Chondrocyte (in vitro differentiated cells): ENCODE measurements at regions not wholly inside any gene's neighbourhood (a gene's known extent, or its start where the extent isn't known, plus 50 kb on each side); places are given as distances from the start of the nearest gene placed in this dataset.

Experiments used
- DNase-seq: peaks from one replicate; pipeline ENCODE4 v3.0.0; 2021; ENCODE audit warnings: mixed read lengths, low spot score
- H3K27ac Mint-ChIP-seq: one replicate; pipeline ENCODE4 v1.8.0; 2021; ENCODE audit warnings: mild to moderate bottlenecking, moderate library complexity, mixed read lengths; ENCODE audit not compliant: unreplicated experiment
- H3K27me3 Mint-ChIP-seq: 2 replicates; pipeline ENCODE4 v1.8.0; 2021; ENCODE audit warnings: low read depth, mixed read lengths
- H3K36me3 Mint-ChIP-seq: 2 replicates; pipeline ENCODE4 v1.8.0; 2021; ENCODE audit warnings: low read depth, mixed read lengths
- H3K4me1 Mint-ChIP-seq: 2 replicates; pipeline ENCODE4 v1.8.0; 2021; ENCODE audit warnings: low read depth, mild to moderate bottlenecking, mixed read lengths
- H3K4me3 Mint-ChIP-seq: one replicate; pipeline ENCODE4 v1.8.0; 2021; ENCODE audit warnings: mild to moderate bottlenecking, moderate library complexity, mixed read lengths; ENCODE audit not compliant: unreplicated experiment
- H3K9me3 Mint-ChIP-seq: 2 replicates; pipeline ENCODE4 v1.8.0; 2021; ENCODE audit warnings: low read depth, mixed read lengths
- TF ChIP-seq, protein P1 (sequence below): fragments of 200-600 bp; sonication (generic); IDR thresholded peaks from 2 replicates; pipeline ENCODE4 v1.5.0; 2021; ENCODE audit warnings: antibody characterized with exemption, mild to moderate bottlenecking, moderate library complexity

DNA sequence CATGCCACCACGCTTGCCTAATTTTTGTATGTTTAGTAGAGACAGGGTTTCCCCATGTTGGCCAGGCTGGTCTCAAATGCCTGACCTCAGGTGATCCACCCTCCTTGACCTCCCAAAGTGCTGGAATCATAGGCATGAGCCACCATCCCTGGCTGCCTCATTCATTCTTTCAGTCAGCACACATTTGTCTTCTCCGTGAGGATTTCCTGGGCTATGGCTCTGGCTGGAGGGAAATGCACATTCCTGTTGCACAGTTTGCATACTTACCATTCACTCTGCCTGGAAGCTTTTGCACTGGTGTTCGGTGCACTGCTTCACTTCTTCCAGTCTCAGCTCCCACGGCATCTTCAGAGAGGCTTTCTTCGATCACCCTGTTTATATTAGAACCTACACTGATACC, 267.8 kb downstream of the STIM2 start:
- no peak overlapping the region for H3K27ac Mint-ChIP-seq
- H3K4me3 Mint-ChIP-seq: no peak overlapping the region
- no peaks in the 10 kb centered on the region for H3K36me3 Mint-ChIP-seq
- no peaks in the 10 kb centered on the region for H3K27me3 Mint-ChIP-seq
- peaks cover 9% of the 10 kb centered on the region for H3K4me1 Mint-ChIP-seq
- no peak for DNase-seq
- TF ChIP-seq, protein P1, sequence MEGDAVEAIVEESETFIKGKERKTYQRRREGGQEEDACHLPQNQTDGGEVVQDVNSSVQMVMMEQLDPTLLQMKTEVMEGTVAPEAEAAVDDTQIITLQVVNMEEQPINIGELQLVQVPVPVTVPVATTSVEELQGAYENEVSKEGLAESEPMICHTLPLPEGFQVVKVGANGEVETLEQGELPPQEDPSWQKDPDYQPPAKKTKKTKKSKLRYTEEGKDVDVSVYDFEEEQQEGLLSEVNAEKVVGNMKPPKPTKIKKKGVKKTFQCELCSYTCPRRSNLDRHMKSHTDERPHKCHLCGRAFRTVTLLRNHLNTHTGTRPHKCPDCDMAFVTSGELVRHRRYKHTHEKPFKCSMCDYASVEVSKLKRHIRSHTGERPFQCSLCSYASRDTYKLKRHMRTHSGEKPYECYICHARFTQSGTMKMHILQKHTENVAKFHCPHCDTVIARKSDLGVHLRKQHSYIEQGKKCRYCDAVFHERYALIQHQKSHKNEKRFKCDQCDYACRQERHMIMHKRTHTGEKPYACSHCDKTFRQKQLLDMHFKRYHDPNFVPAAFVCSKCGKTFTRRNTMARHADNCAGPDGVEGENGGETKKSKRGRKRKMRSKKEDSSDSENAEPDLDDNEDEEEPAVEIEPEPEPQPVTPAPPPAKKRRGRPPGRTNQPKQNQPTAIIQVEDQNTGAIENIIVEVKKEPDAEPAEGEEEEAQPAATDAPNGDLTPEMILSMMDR: no peak
- H3K9me3 Mint-ChIP-seq: no peaks in the 10 kb centered on the region

DNA sequence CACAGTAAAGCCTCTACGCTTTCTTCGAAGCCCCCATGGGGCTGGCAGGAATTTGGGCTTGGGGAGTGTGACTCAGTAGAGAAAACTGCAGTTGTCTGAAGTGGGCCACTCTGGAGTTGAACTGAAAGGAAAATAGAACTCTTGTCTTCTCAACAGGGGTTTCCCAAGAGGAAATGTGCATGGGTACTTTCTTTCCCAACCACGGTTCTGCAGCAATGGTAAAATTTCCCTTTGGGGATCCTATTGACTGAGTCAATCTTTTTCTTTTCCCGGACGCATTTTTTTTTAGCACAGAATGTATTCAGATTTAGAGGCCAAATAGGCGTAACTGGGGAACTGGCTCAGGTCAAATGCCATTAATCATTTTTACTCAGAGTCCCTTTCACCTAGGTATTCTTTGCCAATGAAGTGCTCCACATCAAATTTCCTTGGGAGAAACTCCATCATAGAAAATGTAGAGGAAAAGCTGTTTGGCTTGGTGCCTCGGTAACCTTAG, 269.3 kb downstream of the STIM2 start:
- no peak for DNase-seq

DNA sequence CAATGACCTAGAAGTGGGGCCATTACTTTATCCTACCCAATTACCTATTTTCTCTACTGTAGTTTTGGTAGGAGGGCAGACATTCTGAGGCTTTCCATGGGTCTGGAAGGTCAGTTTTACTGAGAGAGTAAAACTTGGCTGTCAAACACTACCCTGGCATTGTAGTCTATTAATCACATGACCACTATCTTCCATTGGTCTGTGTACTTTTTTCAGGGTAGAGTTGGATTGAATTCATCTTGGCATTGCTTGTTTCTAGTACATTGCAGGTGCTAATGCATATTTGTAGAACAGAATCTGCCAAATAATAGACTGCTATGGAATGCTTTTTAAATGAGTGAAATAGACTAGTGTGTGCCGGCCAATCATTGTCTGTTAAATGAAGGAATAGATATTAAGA, 271.9 kb downstream of the STIM2 start:
- DNase-seq: no peak
- Mint-ChIP-seq H3K27ac (no peak overlapping the region), H3K9me3 (peaks cover 21% of the 10 kb centered on the region)

More for the DNA sequence above, 269.3 kb downstream of the STIM2 start:
- Mint-ChIP-seq H3K4me3 (no peak overlapping the region), H3K36me3 (no peaks in the 10 kb centered on the region), H3K9me3 (peaks cover 6% of the 10 kb centered on the region), H3K4me1 (peaks cover 9% of the 10 kb centered on the region), H3K27me3 (no peaks in the 10 kb centered on the region), H3K27ac (no peak overlapping the region)
- TF ChIP-seq, protein P1: no peak

DNA sequence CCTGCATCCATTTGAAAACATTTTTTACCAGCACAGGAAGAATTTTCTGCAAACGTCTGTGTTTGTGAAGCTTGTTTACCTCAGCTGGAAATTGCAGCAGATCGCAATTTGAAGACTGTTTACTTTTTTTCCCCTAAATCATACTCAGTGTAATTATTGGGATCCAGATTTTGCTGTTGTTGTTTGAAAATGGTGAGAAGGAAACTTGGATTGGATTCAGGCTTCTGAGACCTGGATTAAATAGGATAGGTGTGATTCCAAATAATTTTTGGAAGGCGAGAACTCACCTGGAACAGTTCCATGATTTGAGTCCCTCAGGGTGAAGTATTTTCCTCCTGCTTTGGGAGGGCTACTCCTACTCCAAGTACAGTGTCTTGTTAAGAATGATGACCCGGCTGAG, 279.8 kb downstream of the STIM2 start:
- Mint-ChIP-seq H3K4me1 (no peaks in the 10 kb centered on the region), H3K9me3 (peaks cover 14% of the 10 kb centered on the region), H3K4me3 (no peak overlapping the region), H3K27ac (no peak overlapping the region), H3K27me3 (peaks cover 5% of the 10 kb centered on the region), H3K36me3 (peaks cover 2% of the 10 kb centered on the region)
- no peak for DNase-seq
- TF ChIP-seq, protein P1: no peak

More for the DNA sequence above, 271.9 kb downstream of the STIM2 start:
- H3K27me3 Mint-ChIP-seq: peaks cover 5% of the 10 kb centered on the region
- no peak overlapping the region for H3K4me3 Mint-ChIP-seq
- H3K36me3 Mint-ChIP-seq: peaks cover 3% of the 10 kb centered on the region
- H3K4me1 Mint-ChIP-seq: peaks cover 9% of the 10 kb centered on the region
- TF ChIP-seq, protein P1: no peak

DNA sequence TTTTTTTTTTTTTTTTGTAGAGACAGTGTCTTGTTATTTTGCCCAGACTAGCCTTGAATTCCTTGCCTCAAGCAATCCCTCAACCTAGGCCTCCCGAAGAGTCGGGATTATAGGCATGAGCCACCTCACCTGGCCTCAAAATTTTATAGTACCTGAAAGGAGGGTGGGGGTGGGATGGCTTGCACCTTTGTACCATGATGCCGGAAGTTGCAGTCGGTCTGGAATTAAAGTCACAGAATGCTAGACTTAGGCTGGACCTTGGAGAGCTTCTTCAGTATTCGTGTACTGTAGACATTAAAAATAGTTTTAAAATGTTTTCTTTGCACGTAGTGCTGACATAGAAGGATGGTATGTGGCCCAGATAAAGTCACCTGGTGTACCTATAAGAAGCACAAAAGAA, 280.9 kb downstream of the STIM2 start:
- H3K4me1 Mint-ChIP-seq: no peaks in the 10 kb centered on the region
- H3K27ac Mint-ChIP-seq: no peak overlapping the region
- H3K27me3 Mint-ChIP-seq: peaks cover 4% of the 10 kb centered on the region
- H3K36me3 Mint-ChIP-seq: peaks cover 2% of the 10 kb centered on the region
- H3K9me3 Mint-ChIP-seq: peaks cover 5% of the 10 kb centered on the region
- no peak overlapping the region for H3K4me3 Mint-ChIP-seq
- TF ChIP-seq, protein P1: no peak
- DNase-seq: no peak
